Panc1 (cell line): ENCODE measurements at regions not wholly inside any gene's neighbourhood (a gene's known extent, or its start where the extent isn't known, plus 50 kb on each side); places are given as distances from the start of the nearest gene placed in this dataset.

Experiments used
- CTCF ChIP-seq: fragments of 450-650 bp; IDR thresholded peaks from 2 replicates; pipeline ENCODE4 v1.5.1; 2017; ENCODE audit warnings: mild to moderate bottlenecking
- POLR2AphosphoS5 ChIP-seq: IDR thresholded peaks from 2 replicates; pipeline ENCODE4 v1.6.1; 2012; ENCODE audit warnings: mild to moderate bottlenecking, low read depth, low read length, moderate library complexity
- REST ChIP-seq, 2 experiments: IDR thresholded peaks; 2 replicates each; pipeline ENCODE4 v1.6.1; 2011 to 2012; ENCODE audit warnings: low read depth in 2 of 2, control low read depth in 1 of 2, low read length in 1 of 2, mild to moderate bottlenecking in 1 of 2, moderate library complexity in 1 of 2; ENCODE audit not compliant: insufficient read depth in 1 of 2
- SIN3A ChIP-seq: IDR thresholded peaks from 2 replicates; pipeline ENCODE4 v1.6.1; 2012; ENCODE audit warnings: low read depth, mild to moderate bottlenecking, low read length, moderate library complexity, borderline replicate concordance; ENCODE audit not compliant: insufficient read depth
- TCF7L2 ChIP-seq: IDR thresholded peaks from 2 replicates; pipeline ENCODE4 v1.6.1; 2011; ENCODE audit warnings: mild to moderate bottlenecking, low read depth, low read length, inconsistent platforms

- no peak for TF ChIP-seq CTCF
- no peak for TF ChIP-seq REST (IDR thresholded peaks at IDR 0.05; ENCODE audit: insufficient read depth in 1 of 2, low read depth in 2 of 2, low read length in 1 of 2)
- no peak for TF ChIP-seq POLR2AphosphoS5
- TF ChIP-seq SIN3A, result no peak
- TF ChIP-seq TCF7L2, result no peak
Measured at GRCh38 chr12:84738481-84738972, 174.1 kb downstream of the SLC6A15 start.
